Activated T-helper 17 cell treated with anti-CD3 and anti-CD28 coated beads, Interleukin-2, amount 50 U/mL, for 72 hours (primary cell): ENCODE measurements at regions not wholly inside any gene's neighbourhood (a gene's known extent, or its start where the extent isn't known, plus 50 kb on each side); places are given as distances from the start of the nearest gene placed in this dataset.

Experiments
- ATAC-seq: fragments of 150-1000 bp; cut with Tn5 transposase; replicated peaks from 2 replicates; pipeline ENCODE4 v1.10.0; 2021; ENCODE audit warnings: mild to moderate bottlenecking, moderate library complexity
- H3K27ac Mint-ChIP-seq: one replicate; pipeline ENCODE4 v1.8.0; 2022; ENCODE audit warnings: mixed read lengths
- H3K27me3 Mint-ChIP-seq: one replicate; pipeline ENCODE4 v1.8.0; 2022; ENCODE audit warnings: mixed read lengths
- H3K36me3 Mint-ChIP-seq: one replicate; pipeline ENCODE4 v1.8.0; 2022; ENCODE audit warnings: low read depth, mild to moderate bottlenecking, mixed read lengths
- H3K4me1 Mint-ChIP-seq: one replicate; pipeline ENCODE4 v1.8.0; 2022; ENCODE audit warnings: mixed read lengths
- H3K4me3 Mint-ChIP-seq: one replicate; pipeline ENCODE4 v1.8.0; 2022; ENCODE audit warnings: mild to moderate bottlenecking, mixed read lengths
- H3K9me3 Mint-ChIP-seq: one replicate; pipeline ENCODE4 v1.8.0; 2022; ENCODE audit warnings: mixed read lengths

GRCh38 chr2:188119112-188119838 is 172.4 kb upstream of the GULP1 start:
- Mint-ChIP-seq H3K27ac (no peak overlapping the region), H3K9me3 (no peaks in the 10 kb centered on the region), H3K4me3 (no peak overlapping the region), H3K4me1 (no peaks in the 10 kb centered on the region), H3K27me3 (no peaks in the 10 kb centered on the region), H3K36me3 (no peaks in the 10 kb centered on the region)
- no peak for ATAC-seq

- H3K27me3 Mint-ChIP-seq: no peaks in the 10 kb centered on the region
- ATAC-seq: no peak
- H3K36me3 Mint-ChIP-seq: no peaks in the 10 kb centered on the region
- no peak overlapping the region for H3K4me3 Mint-ChIP-seq
- no peaks in the 10 kb centered on the region for H3K4me1 Mint-ChIP-seq
- no peak overlapping the region for H3K27ac Mint-ChIP-seq
- H3K9me3 Mint-ChIP-seq: no peaks in the 10 kb centered on the region
Observed at GRCh38 chr2:188122985-188123384, 168.7 kb upstream of the GULP1 start.

DNA sequence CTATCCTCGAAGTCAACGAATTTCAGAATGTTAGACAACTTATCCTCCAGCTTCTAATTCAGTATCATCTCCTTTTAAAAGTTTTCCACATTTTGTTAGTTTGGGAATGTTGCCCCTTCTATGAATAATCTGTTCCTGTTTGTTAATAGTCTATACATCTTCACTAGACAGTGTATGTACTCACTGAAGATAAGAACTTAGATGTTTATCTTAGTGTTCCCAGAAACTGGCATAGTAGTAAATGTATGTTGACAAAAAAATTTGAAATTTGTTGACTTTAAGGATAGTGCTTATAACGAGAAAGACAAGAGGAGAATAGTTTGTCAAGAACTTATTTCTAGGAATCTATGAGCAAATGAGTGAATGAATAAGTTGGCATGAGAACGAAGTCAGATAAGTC is 162.0 kb upstream of the GULP1 start:
- ATAC-seq: no peak
- Mint-ChIP-seq H3K9me3 (peaks cover 3% of the 10 kb centered on the region), H3K27me3 (no peaks in the 10 kb centered on the region), H3K4me3 (no peak overlapping the region), H3K36me3 (no peaks in the 10 kb centered on the region), H3K4me1 (no peaks in the 10 kb centered on the region), H3K27ac (no peak overlapping the region)

GRCh38 chr2:188130317-188130716 is 161.4 kb upstream of the GULP1 start:
- H3K4me1 Mint-ChIP-seq: no peaks in the 10 kb centered on the region
- no peaks in the 10 kb centered on the region for H3K36me3 Mint-ChIP-seq
- no peak overlapping the region for H3K27ac Mint-ChIP-seq
- no peak overlapping the region for H3K4me3 Mint-ChIP-seq
- ATAC-seq: no peak
- no peaks in the 10 kb centered on the region for H3K27me3 Mint-ChIP-seq
- H3K9me3 Mint-ChIP-seq: peaks cover 3% of the 10 kb centered on the region

DNA sequence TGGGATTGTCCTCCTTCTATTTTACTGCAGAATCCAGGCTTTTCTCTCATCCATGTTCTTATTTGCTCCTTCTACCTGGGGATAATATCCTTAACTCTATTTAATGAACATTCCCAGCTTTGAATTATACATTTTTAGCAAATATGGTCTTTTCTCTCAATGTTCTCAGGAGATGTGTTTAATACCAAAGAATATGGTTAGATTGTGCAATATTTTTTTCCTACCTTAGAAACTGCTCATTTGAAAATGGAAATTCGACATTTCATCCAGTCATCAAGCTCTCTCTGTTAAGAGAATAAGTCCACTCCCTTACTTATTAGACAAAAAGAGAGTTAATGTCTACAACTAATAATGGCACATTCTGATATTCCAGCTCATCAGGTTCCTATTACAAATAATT is 160.4 kb upstream of the GULP1 start:
- no peak for ATAC-seq
- H3K4me3 Mint-ChIP-seq: no peak overlapping the region
- H3K27ac Mint-ChIP-seq: no peak overlapping the region
- no peaks in the 10 kb centered on the region for H3K36me3 Mint-ChIP-seq
- H3K4me1 Mint-ChIP-seq: no peaks in the 10 kb centered on the region
- peaks cover 3% of the 10 kb centered on the region for H3K9me3 Mint-ChIP-seq
- H3K27me3 Mint-ChIP-seq: no peaks in the 10 kb centered on the region

- H3K27me3 Mint-ChIP-seq: no peaks in the 10 kb centered on the region
- H3K27ac Mint-ChIP-seq: no peak overlapping the region
- peaks cover 3% of the 10 kb centered on the region for H3K9me3 Mint-ChIP-seq
- no peak for ATAC-seq
- H3K4me3 Mint-ChIP-seq: no peak overlapping the region
- H3K4me1 Mint-ChIP-seq: no peaks in the 10 kb centered on the region
- no peaks in the 10 kb centered on the region for H3K36me3 Mint-ChIP-seq
Observed at GRCh38 chr2:188132385-188132784, 159.3 kb upstream of the GULP1 start.

DNA sequence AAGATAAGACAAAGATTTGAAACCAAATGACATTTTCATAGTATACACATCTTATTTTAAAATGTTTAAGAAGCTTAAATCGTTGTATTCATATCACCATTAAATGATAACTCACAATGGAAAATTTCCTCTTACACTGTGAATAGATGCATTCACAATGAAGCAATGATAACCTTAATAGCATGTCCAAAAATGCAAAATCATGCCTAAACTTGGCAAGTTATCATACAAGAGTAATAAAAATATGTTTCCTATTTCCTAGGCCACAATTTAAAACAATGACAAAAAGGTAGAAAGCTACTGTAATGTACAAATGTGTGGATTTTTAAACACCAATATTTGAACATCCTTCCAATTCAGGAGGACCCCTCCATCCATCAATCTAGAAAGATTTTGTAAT is 157.4 kb upstream of the GULP1 start:
- ATAC-seq: no peak
- H3K4me3 Mint-ChIP-seq: no peak overlapping the region
- no peaks in the 10 kb centered on the region for H3K36me3 Mint-ChIP-seq
- no peaks in the 10 kb centered on the region for H3K27me3 Mint-ChIP-seq
- no peak overlapping the region for H3K27ac Mint-ChIP-seq
- peaks cover 3% of the 10 kb centered on the region for H3K9me3 Mint-ChIP-seq
- no peaks in the 10 kb centered on the region for H3K4me1 Mint-ChIP-seq

DNA sequence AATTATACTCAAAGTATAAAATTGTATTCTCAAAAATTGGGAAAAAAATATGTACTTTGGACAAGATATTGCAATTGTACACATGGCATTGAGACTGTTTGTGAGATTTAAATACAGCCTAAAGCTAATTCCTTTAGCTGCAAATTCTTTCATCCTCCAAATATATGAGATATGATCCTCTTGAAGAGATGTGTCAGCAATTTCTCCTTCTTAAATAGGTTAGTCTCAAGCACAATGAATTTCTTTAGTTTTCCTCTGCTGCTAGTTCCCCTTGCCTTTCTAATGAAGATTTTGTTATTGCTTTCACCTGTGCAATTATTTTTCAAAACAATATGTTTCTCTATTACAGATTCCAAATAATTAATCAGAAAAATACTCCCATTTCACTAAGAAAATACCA is 153.4 kb upstream of the GULP1 start:
- Mint-ChIP-seq H3K4me1 (no peaks in the 10 kb centered on the region), H3K27ac (no peak overlapping the region), H3K27me3 (no peaks in the 10 kb centered on the region), H3K9me3 (no peaks in the 10 kb centered on the region), H3K4me3 (no peak overlapping the region), H3K36me3 (no peaks in the 10 kb centered on the region)
- ATAC-seq: no peak

GRCh38 chr2:188142088-188142487 is 149.6 kb upstream of the GULP1 start:
- no peaks in the 10 kb centered on the region for H3K27me3 Mint-ChIP-seq
- no peaks in the 10 kb centered on the region for H3K9me3 Mint-ChIP-seq
- H3K4me1 Mint-ChIP-seq: no peaks in the 10 kb centered on the region
- H3K4me3 Mint-ChIP-seq: no peak overlapping the region
- no peaks in the 10 kb centered on the region for H3K36me3 Mint-ChIP-seq
- H3K27ac Mint-ChIP-seq: no peak overlapping the region
- no peak for ATAC-seq

- H3K4me3 Mint-ChIP-seq: no peak overlapping the region
- H3K36me3 Mint-ChIP-seq: no peaks in the 10 kb centered on the region
- no peaks in the 10 kb centered on the region for H3K9me3 Mint-ChIP-seq
- no peak overlapping the region for H3K27ac Mint-ChIP-seq
- H3K27me3 Mint-ChIP-seq: no peaks in the 10 kb centered on the region
- no peak for ATAC-seq
- no peaks in the 10 kb centered on the region for H3K4me1 Mint-ChIP-seq
Observed at GRCh38 chr2:188142636-188143295, 148.9 kb upstream of the GULP1 start.

GRCh38 chr2:188145885-188146284 is 145.8 kb upstream of the GULP1 start:
- H3K9me3 Mint-ChIP-seq: no peaks in the 10 kb centered on the region
- H3K27me3 Mint-ChIP-seq: no peaks in the 10 kb centered on the region
- no peak for ATAC-seq
- no peak overlapping the region for H3K27ac Mint-ChIP-seq
- no peak overlapping the region for H3K4me3 Mint-ChIP-seq
- H3K36me3 Mint-ChIP-seq: no peaks in the 10 kb centered on the region
- no peaks in the 10 kb centered on the region for H3K4me1 Mint-ChIP-seq

DNA sequence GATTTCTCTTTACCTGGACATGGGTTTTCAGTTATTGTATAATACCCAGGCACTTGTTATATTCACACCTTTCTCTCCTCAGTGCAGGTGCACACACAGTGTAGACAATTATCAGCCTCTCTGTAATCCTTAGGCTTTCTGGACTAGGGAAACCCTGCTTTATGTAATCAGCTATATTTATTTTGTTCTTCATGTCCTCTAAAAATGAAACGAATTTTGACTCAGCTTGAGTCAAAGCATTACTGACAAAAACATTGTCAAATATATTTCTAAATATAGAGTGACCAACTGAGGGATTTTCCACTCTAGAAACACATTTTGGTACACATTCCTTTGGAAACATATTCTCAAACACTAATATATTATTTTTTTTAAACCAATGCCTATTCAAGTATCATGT is 144.8 kb upstream of the GULP1 start:
- Mint-ChIP-seq H3K4me3 (no peak overlapping the region), H3K27me3 (no peaks in the 10 kb centered on the region), H3K9me3 (no peaks in the 10 kb centered on the region), H3K4me1 (no peaks in the 10 kb centered on the region), H3K36me3 (no peaks in the 10 kb centered on the region), H3K27ac (no peak overlapping the region)
- ATAC-seq: no peak

DNA sequence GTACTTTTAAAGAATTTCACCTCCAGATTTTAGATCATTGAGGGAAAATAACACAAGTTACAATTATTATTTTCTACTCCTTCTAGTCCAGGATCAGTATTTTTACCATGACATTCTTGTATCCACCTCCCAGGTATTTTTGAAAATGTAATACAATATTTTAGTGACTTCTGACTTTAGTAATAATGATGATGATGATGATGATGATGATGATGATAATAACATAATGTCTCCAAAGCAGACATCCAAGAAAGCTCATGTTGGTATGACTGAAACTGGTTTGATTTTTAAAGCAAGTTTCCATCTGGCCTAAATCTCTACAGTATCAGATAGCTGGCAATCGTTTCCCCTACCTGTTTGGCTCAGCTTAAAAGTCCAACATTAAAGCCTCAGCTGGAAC is 140.0 kb upstream of the GULP1 start:
- Mint-ChIP-seq H3K4me1 (no peaks in the 10 kb centered on the region), H3K36me3 (no peaks in the 10 kb centered on the region), H3K27ac (no peak overlapping the region), H3K27me3 (no peaks in the 10 kb centered on the region), H3K4me3 (no peak overlapping the region), H3K9me3 (no peaks in the 10 kb centered on the region)
- no peak for ATAC-seq

GRCh38 chr2:188158337-188159100 is 133.2 kb upstream of the GULP1 start:
- H3K27ac Mint-ChIP-seq: no peak overlapping the region
- ATAC-seq: no peak
- H3K27me3 Mint-ChIP-seq: no peaks in the 10 kb centered on the region
- no peaks in the 10 kb centered on the region for H3K9me3 Mint-ChIP-seq
- H3K4me1 Mint-ChIP-seq: no peaks in the 10 kb centered on the region
- no peak overlapping the region for H3K4me3 Mint-ChIP-seq
- H3K36me3 Mint-ChIP-seq: no peaks in the 10 kb centered on the region

GRCh38 chr2:188159484-188159883 is 132.2 kb upstream of the GULP1 start:
- Mint-ChIP-seq H3K4me1 (no peaks in the 10 kb centered on the region), H3K4me3 (no peak overlapping the region), H3K27me3 (no peaks in the 10 kb centered on the region), H3K36me3 (no peaks in the 10 kb centered on the region), H3K27ac (no peak overlapping the region), H3K9me3 (no peaks in the 10 kb centered on the region)
- no peak for ATAC-seq
